Lung (tissue), 11 donors: ENCODE measurements at regions not wholly inside any gene's neighbourhood (a gene's known extent, or its start where the extent isn't known, plus 50 kb on each side); places are given as distances from the start of the nearest gene placed in this dataset.

Source experiments
- ATAC-seq: fragments of 200-7000 bp; cut with Tn5 transposase; one replicate; pipeline ENCODE4 v1.9.1; 2020; ENCODE audit warnings: moderate number of reproducible peaks; ENCODE audit not compliant: insufficient read depth, low FRiP score
- DNase-seq, 3 donors: peaks; one replicate each; pipeline ENCODE4 v3.0.0-alpha.2; 2013 to 2017
- H3K27ac ChIP-seq, 2 donors: one replicate each; pipeline ENCODE4 v1.5.1; 2013; ENCODE audit warnings: mild to moderate bottlenecking in 2 of 2, moderate library complexity in 2 of 2, control low read depth in 1 of 2, inconsistent platforms in 1 of 2, low read depth in 1 of 2, low read length in 1 of 2
- H3K27me3 ChIP-seq, 3 donors: one replicate each; pipeline ENCODE4 v1.5.1; 2013; ENCODE audit warnings: low read length in 2 of 3; ENCODE audit not compliant: control insufficient read depth in 3 of 3, insufficient read depth in 3 of 3
- H3K36me3 ChIP-seq, 4 donors: one replicate each; pipeline ENCODE4 v1.5.1; 2013; ENCODE audit warnings: low read length in 4 of 4, mild to moderate bottlenecking in 1 of 4, moderate library complexity in 1 of 4; ENCODE audit not compliant: control insufficient read depth in 4 of 4, insufficient read depth in 4 of 4
- H3K4me1 ChIP-seq, 5 donors: one replicate each; pipeline ENCODE4 v1.5.1; 2013; ENCODE audit warnings: low read length in 5 of 5, mild to moderate bottlenecking in 2 of 5, moderate library complexity in 1 of 5; ENCODE audit not compliant: control insufficient read depth in 5 of 5, insufficient read depth in 5 of 5
- H3K4me3 ChIP-seq: one replicate; pipeline ENCODE4 v1.5.1; 2013; ENCODE audit warnings: mild to moderate bottlenecking, control low read depth, moderate library complexity
- H3K9ac ChIP-seq, 2 donors: one replicate each; pipeline ENCODE4 v1.5.1; 2013; ENCODE audit warnings: low read length in 2 of 2, control low read depth in 1 of 2; ENCODE audit not compliant: insufficient read depth in 1 of 2
- H3K9me3 ChIP-seq, 4 donors: one replicate each; pipeline ENCODE4 v1.5.1; 2013; ENCODE audit warnings: low read length in 3 of 4, mild to moderate bottlenecking in 1 of 4, moderate library complexity in 1 of 4; ENCODE audit not compliant: control insufficient read depth in 4 of 4, insufficient read depth in 3 of 4
- CTCF ChIP-seq: IDR thresholded peaks from 2 replicates; pipeline ENCODE4 v1.5.1; 2012; ENCODE audit warnings: mild to moderate bottlenecking; ENCODE audit errors: control extremely low read depth, extremely low read depth
- WGBS, 2 donors: extraction: QIAGEN DNeasy Blood & Tissue Kit; methylation state at CpG; one replicate each; pipeline ENCODE4 v1.1.7; 2013; 5-methylcytosine and 5-hydroxymethylcytosine counted together
- donor health status: control.
- donor health status: control.
- donor health status: Bipolar disorder and iron deficiency.
- donor health status: healthy.
- donor health status: DM: yes; HTN: yes; CAD: no.

DNA sequence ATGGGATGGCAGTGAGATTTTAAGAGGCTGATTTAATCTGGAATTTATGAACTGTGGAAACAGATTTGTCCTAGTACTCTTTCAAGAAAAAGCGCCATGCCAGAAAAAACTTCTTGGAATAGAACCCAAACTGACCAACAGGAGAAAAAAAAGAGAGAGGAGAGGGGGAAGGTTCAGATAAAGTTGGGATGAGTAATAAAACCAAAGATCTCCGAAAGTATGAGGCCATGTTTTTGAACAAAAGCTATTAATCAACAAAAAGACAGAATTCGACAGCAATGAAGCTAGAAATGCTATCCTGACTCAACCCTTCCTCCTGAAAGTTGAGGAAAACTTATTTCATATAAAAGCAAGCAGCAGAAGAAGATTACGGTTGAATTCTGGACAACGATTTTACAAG, 135.5 kb downstream of the CEMIP2 start:
- Histone ChIP-seq H3K4me1 (peaks cover 0 to 29% (median 2%) of the 10 kb centered on the region in 5 donors), H3K4me3 (no peak overlapping the region), H3K9me3 (no peaks in the 10 kb centered on the region), H3K9ac (no peak overlapping the region), H3K36me3 (no peaks in the 10 kb centered on the region), H3K27ac (no peak overlapping the region), H3K27me3 (no peaks in the 10 kb centered on the region)
- DNase-seq (no peak), ATAC-seq (no peak)
- no peak for TF ChIP-seq CTCF
- 91 to 95% methylated on average over 5 of the region's 5 CpGs for WGBS, 2 donors

- H3K36me3 ChIP-seq, result no peaks in the 10 kb centered on the region
- H3K27me3 ChIP-seq, result no peaks in the 10 kb centered on the region
- no peaks in the 10 kb centered on the region for H3K9me3 ChIP-seq
- 62 to 64% methylated on average over 3 of the region's 3 CpGs for WGBS, 2 donors
- peaks cover 0 to 23% (median 0%) of the 10 kb centered on the region in 5 donors for H3K4me1 ChIP-seq
- H3K27ac ChIP-seq, result peak overlapping the region in 1 of 2 donors; percentile 64
- H3K4me3 ChIP-seq, result no peak overlapping the region
- H3K9ac ChIP-seq, result no peak overlapping the region
- TF ChIP-seq CTCF, result no peak
- DNase-seq (peak in 2 of 3 donors; percentile 52 to 64), ATAC-seq (no peak)
Observed at GRCh38 chr9:71630377-71630995, 137.8 kb downstream of the CEMIP2 start.

DNA sequence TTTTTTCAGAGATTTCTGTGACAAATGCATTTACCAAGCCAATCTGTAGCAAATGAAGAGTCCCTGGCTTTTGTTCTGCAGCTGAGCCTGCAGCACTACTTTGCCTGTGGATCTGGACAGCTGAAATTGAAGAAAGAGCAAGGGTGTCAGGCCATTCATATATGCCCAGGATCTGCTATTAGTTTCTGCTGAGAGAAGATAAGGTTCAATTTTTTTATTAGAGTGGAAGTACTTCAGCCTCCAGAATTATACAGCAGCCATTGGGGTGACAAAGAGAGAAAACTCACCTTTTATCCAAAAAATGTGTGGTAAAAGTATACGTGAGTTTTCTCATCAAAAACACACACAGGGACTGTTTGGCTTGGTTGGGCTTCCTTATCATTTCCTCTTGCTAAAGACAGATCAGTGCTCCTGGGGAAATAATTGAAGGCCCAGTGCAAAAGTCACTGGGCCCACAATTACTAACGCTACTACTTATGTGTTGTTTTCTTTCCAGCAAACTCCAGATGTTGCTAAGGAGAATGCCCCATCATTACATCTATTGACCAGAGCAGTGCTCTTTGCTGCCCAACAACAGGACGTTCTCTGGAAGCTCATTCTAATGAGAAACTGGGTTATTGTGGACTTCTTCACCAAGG, 138.6 kb downstream of the CEMIP2 start:
- Histone ChIP-seq H3K36me3 (no peaks in the 10 kb centered on the region), H3K27me3 (no peaks in the 10 kb centered on the region), H3K9me3 (no peaks in the 10 kb centered on the region), H3K9ac (no peak overlapping the region), H3K27ac (peak overlapping the region; percentile 31 to 64), H3K4me1 (peaks cover 0 to 23% (median 0%) of the 10 kb centered on the region in 5 donors), H3K4me3 (no peak overlapping the region)
- no peak for DNase-seq
- WGBS, 2 donors, result 38 to 43% methylated on average over 3 of the region's 3 CpGs
- no peak for TF ChIP-seq CTCF
- ATAC-seq, result no peak
